OCI-LY3 (cell line): ENCODE measurements at regions not wholly inside any gene's neighbourhood (a gene's known extent, or its start where the extent isn't known, plus 50 kb on each side); places are given as distances from the start of the nearest gene placed in this dataset.

Experiments used
- CTCF ChIP-seq: fragments of 200-600, 300-600 bp; sonication (generic); IDR thresholded peaks from 2 replicates; pipeline ENCODE4 v1.5.1; 2014; ENCODE audit warnings: antibody characterized with exemption, low read length, low read depth
- EZH2phosphoT487 ChIP-seq: fragments of 200-600 bp; shearing (Covaris generic); IDR thresholded peaks from 2 replicates; pipeline ENCODE4 v1.6.1; 2018; ENCODE audit warnings: antibody characterized with exemption, mixed run types, low read depth

DNA sequence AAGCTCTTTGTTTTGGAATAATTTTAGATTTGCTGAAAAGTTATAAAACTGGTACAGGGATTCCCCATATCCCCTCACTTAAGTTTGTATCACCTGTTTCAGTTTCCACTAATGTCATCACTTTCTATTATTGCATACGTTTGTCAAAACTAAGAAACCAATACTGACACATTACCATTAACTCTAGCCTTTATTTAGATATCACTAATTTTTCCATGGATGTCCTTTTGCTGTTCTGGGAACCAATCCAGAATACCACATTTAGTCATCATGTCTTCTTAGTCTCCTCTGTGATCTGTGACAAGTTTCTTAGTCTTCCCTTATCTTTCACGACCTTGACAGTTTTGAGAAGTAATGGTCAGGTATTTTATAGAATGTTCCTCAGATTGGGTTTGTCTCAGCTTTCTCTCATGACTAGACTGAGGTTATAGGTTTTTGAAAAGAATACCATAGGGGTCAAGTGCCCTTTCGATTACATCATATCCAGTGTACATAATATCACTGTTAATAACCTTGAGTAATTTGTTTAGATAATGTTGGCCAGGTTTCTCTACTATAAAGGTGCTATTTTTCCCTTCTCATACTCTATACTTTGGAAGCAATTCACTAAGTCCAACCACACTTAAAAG, 51.9 kb upstream of the NMUR2 start:
- TF ChIP-seq CTCF, result no peak
- no peak for TF ChIP-seq EZH2phosphoT487
